ENCODE measurements at regions not wholly inside any gene's neighbourhood (a gene's known extent, or its start where the extent isn't known, plus 50 kb on each side); places are given as distances from the start of the nearest gene placed in this dataset.

- Histone ChIP-seq H3K4me3 (ENCODE audit: low read length) (no peak overlapping the region), H3K36me3 (ENCODE audit: control insufficient read depth, low read length) (no peaks in the 10 kb centered on the region), H3K9me2 (replicated peaks; ENCODE audit: control insufficient read depth, low read length) (no peaks in the 10 kb centered on the region), H4K20me1 (ENCODE audit: control insufficient read depth, insufficient read depth, low read depth, low read length) (no peaks in the 10 kb centered on the region), H3K27ac (ENCODE audit: low read depth, low read length) (no peak overlapping the region), H3K4me1 (ENCODE audit: control insufficient read depth, low read length) (no peaks in the 10 kb centered on the region), H3F3A (ENCODE audit: control insufficient read depth, insufficient read depth) (no peaks in the 10 kb centered on the region), H3K79me2 (ENCODE audit: control insufficient read depth, low read length) (no peaks in the 10 kb centered on the region), H3K27me3 (ENCODE audit: control insufficient read depth, low read length) (no peaks in the 10 kb centered on the region; the same call in 1 of the 2 replicates), H3K9me3 (ENCODE audit: control insufficient read depth, insufficient read depth, low read length) (no peaks in the 10 kb centered on the region), H3K4me2 (ENCODE audit: low read length) (no peak overlapping the region)
- TF ChIP-seq EZH2phosphoT487 (IDR thresholded peaks at IDR 0.05; ENCODE audit: borderline replicate concordance, low read length) (no peak), CTCF (IDR thresholded peaks at IDR 0.05; ENCODE audit: low read depth, low read length, poor library complexity, severe bottlenecking) (no peak)
Observed at GRCh38 chr16:26583803-26584202, 482.9 kb upstream of the C16orf82 start.

GRCh38 chr16:26593700-26594099, 473.0 kb upstream of the C16orf82 start:
- Histone ChIP-seq H3K4me3 (ENCODE audit: low read length) (no peak overlapping the region), H3F3A (ENCODE audit: control insufficient read depth, insufficient read depth) (no peaks in the 10 kb centered on the region), H3K4me2 (ENCODE audit: low read length) (no peak overlapping the region), H3K27ac (ENCODE audit: low read depth, low read length) (no peak overlapping the region), H3K9me2 (replicated peaks; ENCODE audit: control insufficient read depth, low read length) (no peaks in the 10 kb centered on the region), H3K4me1 (ENCODE audit: control insufficient read depth, low read length) (no peaks in the 10 kb centered on the region), H4K20me1 (ENCODE audit: control insufficient read depth, insufficient read depth, low read depth, low read length) (no peaks in the 10 kb centered on the region), H3K36me3 (ENCODE audit: control insufficient read depth, low read length) (no peaks in the 10 kb centered on the region), H3K9me3 (ENCODE audit: control insufficient read depth, insufficient read depth, low read length) (no peaks in the 10 kb centered on the region), H3K79me2 (ENCODE audit: control insufficient read depth, low read length) (no peaks in the 10 kb centered on the region), H3K27me3 (ENCODE audit: control insufficient read depth, low read length) (peaks cover 7% of the 10 kb centered on the region; the same call in 1 of the 2 replicates)
- no peak for TF ChIP-seq EZH2phosphoT487 (IDR thresholded peaks at IDR 0.05; ENCODE audit: borderline replicate concordance, low read length)
- no peak for TF ChIP-seq CTCF (IDR thresholded peaks at IDR 0.05; ENCODE audit: low read depth, low read length, poor library complexity, severe bottlenecking)

- H3K4me1 ChIP-seq (ENCODE audit: control insufficient read depth, low read length): no peaks in the 10 kb centered on the region
- H4K20me1 ChIP-seq (ENCODE audit: control insufficient read depth, insufficient read depth, low read depth, low read length): no peaks in the 10 kb centered on the region
- TF ChIP-seq EZH2phosphoT487 (IDR thresholded peaks at IDR 0.05; ENCODE audit: borderline replicate concordance, low read length) (no peak), CTCF (IDR thresholded peaks at IDR 0.05; ENCODE audit: low read depth, low read length, poor library complexity, severe bottlenecking) (no peak)
- H3K4me2 ChIP-seq (ENCODE audit: low read length): no peak overlapping the region
- no peaks in the 10 kb centered on the region for H3K9me2 ChIP-seq (replicated peaks; ENCODE audit: control insufficient read depth, low read length)
- H3F3A ChIP-seq (ENCODE audit: control insufficient read depth, insufficient read depth): no peaks in the 10 kb centered on the region
- H3K4me3 ChIP-seq (ENCODE audit: low read length): no peak overlapping the region
- H3K36me3 ChIP-seq (ENCODE audit: control insufficient read depth, low read length): no peaks in the 10 kb centered on the region
- H3K9me3 ChIP-seq (ENCODE audit: control insufficient read depth, insufficient read depth, low read length): no peaks in the 10 kb centered on the region
- no peaks in the 10 kb centered on the region for H3K79me2 ChIP-seq (ENCODE audit: control insufficient read depth, low read length)
- H3K27me3 ChIP-seq (ENCODE audit: control insufficient read depth, low read length): peaks cover 7% of the 10 kb centered on the region; the same call in 1 of the 2 replicates
- no peak overlapping the region for H3K27ac ChIP-seq (ENCODE audit: low read depth, low read length)
Observed at GRCh38 chr16:26594666-26595065, 472.1 kb upstream of the C16orf82 start.
